Adipocyte (in vitro differentiated cells): ENCODE measurements at regions not wholly inside any gene's neighbourhood (a gene's known extent, or its start where the extent isn't known, plus 50 kb on each side); places are given as distances from the start of the nearest gene placed in this dataset.
"Not testable (repeated sequence)": the region's sequence is repeated elsewhere in the genome, so short reads cannot be mapped to it uniquely, and the experiment has no call there.

Experiments used
- DNase-seq: peaks from one replicate; pipeline ENCODE4 v3.0.0-alpha.2; 2015; ENCODE audit warnings: low read depth
- H3K27me3 ChIP-seq: replicated peaks from 2 replicates; pipeline ENCODE4 v1.7.0; 2013; ENCODE audit warnings: mild to moderate bottlenecking, low read length, moderate library complexity; ENCODE audit not compliant: control insufficient read depth, insufficient read depth
- H3K36me3 ChIP-seq: 2 replicates; pipeline ENCODE4 v1.7.0; 2013; ENCODE audit warnings: low read length, mild to moderate bottlenecking, moderate library complexity; ENCODE audit not compliant: control insufficient read depth, insufficient read depth, severe bottlenecking
- H3K4me1 ChIP-seq: 2 replicates; pipeline ENCODE4 v1.7.0; 2013; ENCODE audit warnings: mild to moderate bottlenecking, low read length, moderate library complexity; ENCODE audit not compliant: control insufficient read depth, insufficient read depth
- H3K4me3 ChIP-seq: 2 replicates; pipeline ENCODE4 v1.7.0; 2013; ENCODE audit warnings: mild to moderate bottlenecking, low read length, moderate library complexity
- H3K9ac ChIP-seq: 2 replicates; pipeline ENCODE4 v1.7.0; 2013; ENCODE audit warnings: mild to moderate bottlenecking, low read length, moderate library complexity
- H3K9me3 ChIP-seq: 2 replicates; pipeline ENCODE4 v1.7.0; 2013; ENCODE audit warnings: mild to moderate bottlenecking, low read length, moderate library complexity; ENCODE audit not compliant: control insufficient read depth

- H3K9me3 ChIP-seq: no peaks in the 10 kb centered on the region
- DNase-seq: no peak
- no peak overlapping the region for H3K4me3 ChIP-seq
- H3K9ac ChIP-seq: no peak overlapping the region
- no peaks in the 10 kb centered on the region for H3K4me1 ChIP-seq
- peaks cover 36% of the 10 kb centered on the region for H3K27me3 ChIP-seq
- H3K36me3 ChIP-seq: no peaks in the 10 kb centered on the region
Measured at GRCh38 chrX:111041018-111041462, 55.0 kb upstream of the PAK3 start.

- no peak for DNase-seq
- Histone ChIP-seq H3K36me3 (no peaks in the 10 kb centered on the region), H3K4me1 (no peaks in the 10 kb centered on the region), H3K27me3 (peaks cover 33% of the 10 kb centered on the region), H3K4me3 (no peak overlapping the region), H3K9me3 (no peaks in the 10 kb centered on the region), H3K9ac (no peak overlapping the region)
Measured at GRCh38 chrX:111040377-111041017, 55.5 kb upstream of the PAK3 start.

- Histone ChIP-seq H3K4me1 (no peaks in the 10 kb centered on the region), H3K36me3 (no peaks in the 10 kb centered on the region), H3K4me3 (no peak overlapping the region), H3K9ac (no peak overlapping the region), H3K27me3 (peaks cover 33% of the 10 kb centered on the region), H3K9me3 (no peaks in the 10 kb centered on the region)
- no peak for DNase-seq
Measured at GRCh38 chrX:111039606-111040005, 56.4 kb upstream of the PAK3 start.

DNA sequence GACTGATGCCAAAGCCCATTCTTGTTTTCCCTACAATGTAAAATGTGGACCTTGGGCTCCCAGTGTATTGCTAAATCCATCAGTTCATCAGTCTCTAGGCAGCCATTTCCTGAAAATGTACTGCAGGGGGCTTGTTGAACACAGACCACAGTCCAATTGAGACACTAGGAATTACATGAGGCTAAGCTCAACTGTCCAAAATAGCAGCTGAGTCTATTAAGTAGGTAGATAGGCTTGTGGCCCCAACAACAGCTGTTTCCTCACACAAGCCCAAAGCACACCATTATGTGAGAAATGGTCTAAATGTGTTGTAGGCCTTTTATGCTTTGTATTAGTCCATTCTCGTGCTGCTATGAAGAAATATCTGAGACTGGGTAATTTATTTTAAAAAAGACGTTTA is 60.0 kb upstream of the PAK3 start:
- H3K9me3 ChIP-seq: no peaks in the 10 kb centered on the region
- no peaks in the 10 kb centered on the region for H3K36me3 ChIP-seq
- no peak for DNase-seq
- H3K27me3 ChIP-seq: peaks cover 51% of the 10 kb centered on the region
- H3K9ac ChIP-seq: no peak overlapping the region
- H3K4me1 ChIP-seq: no peaks in the 10 kb centered on the region
- no peak overlapping the region for H3K4me3 ChIP-seq

- Histone ChIP-seq H3K9ac (no peak overlapping the region), H3K9me3 (peaks cover 5% of the 10 kb centered on the region), H3K4me1 (no peaks in the 10 kb centered on the region), H3K27me3 (peaks cover 55% of the 10 kb centered on the region), H3K4me3 (no peak overlapping the region), H3K36me3 (no peaks in the 10 kb centered on the region)
- no peak for DNase-seq
Measured at GRCh38 chrX:111035256-111035655, 60.7 kb upstream of the PAK3 start.

DNA sequence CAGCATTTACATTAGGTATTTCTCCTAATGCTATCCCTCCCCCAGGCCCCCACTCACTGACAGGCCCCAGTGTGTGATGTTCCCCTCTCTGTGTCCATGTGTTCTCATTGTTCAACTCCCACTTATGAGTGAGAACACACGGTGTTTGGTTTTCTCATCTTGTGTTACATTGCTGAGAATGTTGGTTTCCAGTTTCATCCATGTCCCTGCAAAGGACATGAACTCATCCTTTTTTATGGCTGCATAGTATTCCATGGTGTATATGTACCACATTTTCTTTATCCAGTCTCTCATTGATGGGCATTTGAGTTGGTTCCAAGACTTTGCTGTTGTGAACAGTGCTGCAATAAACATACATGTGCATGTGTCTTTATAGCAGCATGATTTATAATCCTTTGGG is 73.0 kb upstream of the PAK3 start:
- H3K4me3 ChIP-seq, DNase-seq, H3K4me1 ChIP-seq, H3K36me3 ChIP-seq, H3K9ac ChIP-seq: not testable (repeated sequence)
- peaks cover 16% of the 10 kb centered on the region for H3K27me3 ChIP-seq
- H3K9me3 ChIP-seq: peaks cover 29% of the 10 kb centered on the region

GRCh38 chrX:111020283-111020682 is 75.7 kb upstream of the PAK3 start:
- Histone ChIP-seq H3K4me1 (no peaks in the 10 kb centered on the region), H3K9ac (no peak overlapping the region), H3K36me3 (no peaks in the 10 kb centered on the region), H3K4me3 (no peak overlapping the region), H3K9me3 (peaks cover 14% of the 10 kb centered on the region), H3K27me3 (peaks cover 25% of the 10 kb centered on the region)
- DNase-seq: no peak

DNA sequence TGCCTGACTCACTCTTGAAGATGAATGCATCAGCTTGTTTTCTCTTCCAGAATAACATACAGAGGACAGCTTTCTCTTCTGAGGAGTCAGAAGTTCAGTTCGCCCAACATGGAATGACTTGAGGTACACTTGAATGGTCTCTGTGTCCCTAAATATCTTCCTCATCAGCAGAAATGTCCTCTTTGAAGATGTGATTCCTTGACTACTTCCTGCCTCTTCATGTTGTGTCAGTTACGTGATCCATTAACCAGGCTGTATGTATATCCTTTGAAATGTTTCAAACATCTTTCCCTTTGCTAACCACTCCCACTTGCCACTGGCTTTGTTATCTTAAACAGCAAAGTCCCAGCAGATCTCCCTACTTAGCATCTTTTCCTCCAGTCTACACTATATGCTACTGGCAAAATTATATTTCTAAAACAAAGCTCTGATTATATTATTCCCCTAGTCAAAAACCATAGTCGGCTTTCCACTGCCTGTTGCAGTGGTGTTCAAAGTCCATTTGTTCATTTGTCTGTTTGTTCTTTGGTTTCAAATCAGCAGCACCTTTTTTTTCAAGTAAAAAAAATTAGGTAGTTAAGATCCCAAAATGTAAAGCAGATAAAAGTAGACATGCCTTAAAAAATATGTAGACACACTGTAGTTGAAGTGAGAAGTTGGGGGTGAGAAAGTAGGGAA is 82.1 kb upstream of the PAK3 start:
- no peaks in the 10 kb centered on the region for H3K36me3 ChIP-seq

DNA sequence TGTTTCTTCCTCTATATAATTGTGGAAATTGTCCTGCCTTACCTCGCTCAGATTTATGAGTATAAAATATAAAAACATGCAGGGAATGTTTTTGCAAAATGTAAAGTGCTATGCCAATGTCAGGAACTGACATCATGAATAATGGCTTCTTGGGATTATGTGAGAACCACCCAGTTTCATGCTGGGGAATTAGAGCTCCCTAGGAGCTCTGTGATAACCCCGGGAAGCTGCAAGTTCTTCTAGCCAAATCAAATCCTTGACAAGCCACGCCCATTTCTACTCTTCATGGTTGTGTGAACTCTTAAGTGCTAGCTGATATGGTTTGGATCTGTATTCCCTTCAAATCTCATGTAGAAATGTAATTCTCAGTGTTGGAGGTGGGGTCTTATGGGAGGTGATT is 85.9 kb upstream of the PAK3 start:
- peaks cover 11% of the 10 kb centered on the region for H3K9me3 ChIP-seq
- H3K4me3 ChIP-seq: no peak overlapping the region
- H3K9ac ChIP-seq: no peak overlapping the region
- no peak for DNase-seq
- H3K36me3 ChIP-seq: no peaks in the 10 kb centered on the region
- no peaks in the 10 kb centered on the region for H3K4me1 ChIP-seq
- H3K27me3 ChIP-seq: peaks cover 71% of the 10 kb centered on the region

More for the DNA sequence above, 82.1 kb upstream of the PAK3 start:
- Histone ChIP-seq H3K9me3 (peaks cover 14% of the 10 kb centered on the region), H3K9ac (no peak overlapping the region), H3K4me3 (no peak overlapping the region), H3K4me1 (no peaks in the 10 kb centered on the region), H3K27me3 (peaks cover 57% of the 10 kb centered on the region)
- DNase-seq: no peak

GRCh38 chrX:111009256-111009655 is 86.7 kb upstream of the PAK3 start:
- no peak for DNase-seq
- Histone ChIP-seq H3K9me3 (peaks cover 5% of the 10 kb centered on the region), H3K9ac (no peak overlapping the region), H3K36me3 (no peaks in the 10 kb centered on the region), H3K4me1 (peaks cover 5% of the 10 kb centered on the region), H3K27me3 (peaks cover 67% of the 10 kb centered on the region), H3K4me3 (no peak overlapping the region)

DNA sequence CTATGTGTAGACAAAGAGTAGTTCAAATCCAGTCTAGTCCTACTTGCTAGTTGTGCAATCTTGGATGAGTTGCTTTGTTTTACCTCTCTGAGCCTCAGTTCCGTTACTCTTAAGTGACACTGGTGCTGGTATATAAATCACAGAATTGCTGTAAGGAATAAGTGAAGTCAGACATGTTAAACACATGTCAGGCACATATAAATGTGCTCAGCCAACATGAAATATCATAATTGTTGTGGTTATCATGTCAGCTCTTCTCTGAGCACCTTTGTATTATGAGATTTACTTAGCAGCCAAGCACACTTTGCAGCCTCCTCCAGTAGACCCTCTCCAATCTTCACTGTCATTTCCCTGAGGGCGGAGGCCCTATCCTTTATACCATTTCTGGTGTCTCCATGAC is 87.9 kb upstream of the PAK3 start:
- Histone ChIP-seq H3K9me3 (peaks cover 5% of the 10 kb centered on the region), H3K4me1 (peaks cover 5% of the 10 kb centered on the region), H3K27me3 (peaks cover 66% of the 10 kb centered on the region), H3K9ac (no peak overlapping the region), H3K36me3 (no peaks in the 10 kb centered on the region), H3K4me3 (no peak overlapping the region)
- DNase-seq: no peak
